Renal cortex interstitium (tissue), 11 donors: ENCODE measurements at regions not wholly inside any gene's neighbourhood (a gene's known extent, or its start where the extent isn't known, plus 50 kb on each side); places are given as distances from the start of the nearest gene placed in this dataset.

ENCODE experiments used
- DNase-seq, 11 donors: peaks; one replicate each; pipeline ENCODE4 v3.0.0-alpha.2; 2013; ENCODE audit warnings: low read depth in 9 of 11, low spot score in 4 of 11; ENCODE audit errors: extremely low read depth in 1 of 11

DNA sequence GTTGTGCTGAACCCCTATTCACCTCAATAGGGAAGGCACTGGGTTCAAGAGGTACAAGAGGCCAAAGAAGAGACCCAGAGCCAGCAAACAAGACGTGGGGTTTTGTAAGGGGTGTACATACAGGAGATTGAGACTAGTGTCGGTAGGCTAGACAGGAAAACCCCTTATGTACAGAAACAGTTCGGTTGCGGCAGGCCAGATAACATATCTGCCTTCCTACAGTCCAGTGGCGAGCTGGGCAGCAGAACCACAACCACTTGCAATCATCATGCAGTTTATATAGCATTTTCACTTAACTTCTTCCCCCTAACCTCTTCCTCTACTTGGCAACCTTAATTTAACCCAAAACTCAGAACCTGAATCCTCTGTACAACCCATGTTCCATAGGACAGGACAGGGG lies 422.2 kb downstream of the PDHA2 start:
- no peak for DNase-seq

DNA sequence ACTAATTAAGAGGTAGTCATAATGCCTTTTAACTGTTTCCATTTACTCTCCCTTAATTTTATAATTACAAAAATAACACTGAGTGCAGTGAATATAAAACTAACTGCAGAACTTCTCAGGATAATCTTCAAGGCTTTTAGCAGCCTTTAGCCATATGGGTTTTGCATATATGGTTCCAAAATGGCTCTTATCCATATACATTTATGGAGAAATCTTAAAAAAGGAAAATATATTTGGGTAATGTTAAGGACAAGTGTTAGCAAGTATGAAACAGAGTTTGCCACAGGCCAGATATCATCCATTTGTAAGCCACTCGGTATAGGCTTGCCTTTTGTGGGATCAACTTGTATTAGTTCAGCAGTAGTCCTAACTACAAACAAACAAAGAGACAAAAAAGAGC lies 423.4 kb downstream of the PDHA2 start:
- no peak for DNase-seq

GRCh38 chr4:96264941-96265463 lies 425.1 kb downstream of the PDHA2 start:
- DNase-seq: no peak

GRCh38 chr4:96293806-96294205 lies 453.9 kb downstream of the PDHA2 start:
- no peak for DNase-seq

DNA sequence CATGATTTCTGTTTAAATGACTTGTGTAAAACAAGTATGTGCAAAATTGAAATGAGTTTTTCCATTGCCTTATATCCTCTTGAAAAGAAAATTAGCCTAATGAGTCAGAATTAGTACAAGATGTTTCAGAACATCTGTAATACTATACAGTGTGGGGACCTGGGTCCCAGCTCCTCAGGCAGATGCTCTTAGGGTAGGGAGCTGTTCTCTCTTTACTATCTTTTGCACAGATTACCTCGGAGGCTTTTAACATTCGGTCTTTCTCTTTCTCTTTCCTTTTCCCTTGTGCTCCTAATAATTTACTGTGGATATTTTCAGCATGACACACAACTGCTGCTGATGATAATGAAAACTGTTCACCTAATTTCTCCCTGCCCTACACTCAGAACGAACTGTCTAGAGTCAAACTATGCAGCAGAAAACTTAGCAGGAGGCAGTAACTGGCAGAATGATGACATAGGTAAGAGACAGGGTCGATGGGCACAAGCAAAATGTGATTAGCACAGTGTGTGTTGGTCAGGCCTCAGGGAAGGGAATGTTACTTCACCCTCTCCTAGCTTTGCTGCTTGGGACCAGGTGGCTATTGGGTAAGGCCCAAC lies 455.3 kb downstream of the PDHA2 start:
- no peak for DNase-seq

DNA sequence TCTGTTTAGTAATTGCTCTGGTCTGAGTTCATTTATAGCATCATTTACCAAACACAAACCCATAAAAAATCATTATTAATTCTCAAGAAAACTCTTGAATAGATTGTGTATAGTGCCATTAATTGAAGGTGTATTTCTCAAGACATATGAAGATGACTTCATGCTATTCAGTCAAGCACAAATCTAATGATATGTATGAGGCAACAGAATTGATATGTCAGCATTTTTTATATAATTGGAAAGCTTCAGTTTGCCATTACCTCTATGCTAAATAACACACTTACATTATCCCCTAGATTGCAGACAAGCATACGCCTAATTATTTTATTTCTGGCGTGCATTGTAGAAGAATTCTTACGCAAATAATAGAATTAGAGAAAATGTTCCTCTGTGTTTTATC lies 461.8 kb downstream of the PDHA2 start:
- no peak for DNase-seq

DNA sequence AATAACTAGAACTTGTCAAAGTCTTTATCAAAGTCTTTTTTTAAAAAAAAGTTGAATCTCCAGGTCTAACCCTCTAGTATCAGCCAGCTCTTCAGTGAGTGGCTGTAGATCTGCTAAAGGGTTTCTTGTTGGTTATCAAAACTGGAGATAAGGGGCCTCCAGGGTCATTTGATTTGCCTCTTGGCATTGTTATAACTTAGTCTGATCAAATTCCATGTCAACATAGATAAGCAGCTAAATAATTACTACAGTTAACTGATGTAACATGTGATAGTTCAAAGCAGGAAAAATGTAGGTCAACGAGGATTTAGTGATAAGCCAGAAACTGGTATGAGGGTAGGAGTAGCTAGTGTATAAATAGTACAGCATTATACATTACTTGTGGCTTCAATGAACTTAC lies 465.1 kb downstream of the PDHA2 start:
- no peak for DNase-seq

DNA sequence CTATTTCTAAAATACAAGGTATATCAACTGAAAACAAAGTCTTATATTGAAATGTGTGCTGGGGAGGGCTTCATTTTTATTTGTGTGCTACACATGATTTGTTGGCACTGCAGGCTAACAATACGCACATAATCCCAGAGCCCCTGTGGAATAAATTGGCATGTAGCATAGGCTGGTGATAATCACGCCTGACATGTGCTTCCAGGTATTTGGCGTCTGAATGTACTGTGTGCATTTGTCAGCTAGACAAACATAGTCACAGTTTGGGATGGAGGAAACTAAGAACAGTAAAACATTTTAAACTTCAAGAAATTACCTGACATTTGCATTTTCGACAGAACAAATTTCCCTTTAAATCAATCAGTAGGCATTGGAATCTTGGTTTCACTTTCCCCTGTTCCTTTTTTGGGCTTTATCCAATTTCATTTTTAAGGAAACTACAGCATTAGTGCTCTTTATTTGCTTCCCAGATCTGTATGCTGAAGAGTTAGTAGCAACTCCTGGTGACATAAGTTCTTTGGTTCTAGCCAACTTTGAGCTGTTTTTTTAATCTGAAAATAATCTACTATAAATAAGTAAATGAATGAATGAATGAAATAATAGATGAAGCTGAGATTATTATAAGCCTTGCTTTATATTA lies 472.3 kb downstream of the PDHA2 start:
- no peak for DNase-seq

DNA sequence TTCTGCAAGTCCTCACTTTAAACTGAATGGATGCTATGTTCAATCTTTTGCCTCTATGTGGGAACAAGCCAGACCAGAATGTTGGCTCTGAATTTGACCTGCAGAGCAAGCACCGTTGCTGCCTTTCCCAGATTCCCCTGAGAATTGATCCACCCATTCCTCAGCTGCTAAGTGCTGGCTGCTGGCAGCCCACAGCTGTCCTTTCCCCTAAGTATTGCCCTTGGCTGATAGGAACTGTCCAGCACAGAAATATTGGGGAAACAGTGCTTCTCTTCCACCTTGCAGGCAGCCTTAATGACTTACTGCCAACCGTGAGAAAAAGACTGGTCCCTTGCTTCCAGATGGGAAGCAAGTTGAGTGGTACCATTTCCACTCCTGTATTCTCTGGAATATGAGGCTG lies 475.9 kb downstream of the PDHA2 start:
- DNase-seq: no peak

DNA sequence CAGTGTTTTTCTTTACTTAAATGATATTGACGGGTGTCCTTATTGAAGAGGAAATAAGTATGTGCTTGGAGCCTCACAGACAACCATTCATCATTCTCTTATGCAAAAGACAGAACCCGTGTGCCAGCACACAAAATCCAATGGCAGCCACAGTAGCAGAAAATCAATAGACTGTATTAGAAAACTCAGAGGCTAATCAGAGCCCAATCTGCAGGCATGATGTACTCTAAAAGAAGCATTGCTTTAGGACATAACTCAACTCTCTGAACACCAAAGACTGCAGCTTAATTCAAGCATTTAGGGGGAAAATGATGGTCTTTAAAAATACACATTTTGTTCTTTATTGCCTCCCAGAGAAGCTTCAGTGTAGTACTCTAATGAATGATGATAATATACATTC lies 476.9 kb downstream of the PDHA2 start:
- DNase-seq: no peak

DNA sequence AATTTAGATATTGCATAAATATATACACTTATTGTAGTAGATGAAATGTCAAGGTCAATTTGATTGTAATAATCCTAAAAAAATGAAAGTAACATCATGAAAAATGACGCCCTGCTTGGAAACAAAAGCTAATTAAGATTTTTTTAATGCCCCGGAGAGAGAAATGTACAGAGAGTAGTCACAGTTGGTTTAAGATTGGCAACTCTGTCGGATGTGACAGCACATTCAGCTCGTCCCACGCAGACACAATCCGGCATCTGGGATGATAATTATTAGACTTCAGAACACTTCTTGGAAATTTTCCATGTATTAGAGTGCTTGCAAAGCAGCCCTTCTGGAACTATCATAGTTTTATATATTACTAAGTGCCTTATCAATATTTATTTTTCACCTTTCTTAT lies 478.0 kb downstream of the PDHA2 start:
- no peak for DNase-seq

GRCh38 chr4:96326846-96327245 lies 487.0 kb downstream of the PDHA2 start:
- DNase-seq: no peak

- no peak for DNase-seq
Observed at GRCh38 chr4:96342196-96342595, 502.3 kb downstream of the PDHA2 start.

GRCh38 chr4:96342790-96343455 lies 503.0 kb downstream of the PDHA2 start:
- DNase-seq: no peak

DNA sequence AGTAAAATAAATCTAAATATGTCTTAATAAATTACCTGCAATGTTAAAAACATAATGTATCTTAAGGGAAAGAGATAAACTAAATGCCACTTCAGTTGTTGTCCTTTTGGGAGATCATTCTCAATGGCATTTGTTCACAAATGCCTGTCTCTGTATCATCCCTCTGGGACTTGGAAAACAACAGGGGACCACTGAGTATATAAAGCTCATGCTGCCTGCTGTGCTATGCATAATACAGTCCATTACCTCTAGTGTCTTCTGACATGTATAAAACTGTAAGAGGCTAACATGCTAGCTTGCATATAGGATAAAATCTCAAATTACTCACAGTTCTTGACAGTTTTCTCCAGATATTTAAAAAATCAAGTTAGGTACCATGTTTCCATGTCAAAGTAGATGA lies 503.9 kb downstream of the PDHA2 start:
- DNase-seq: no peak

DNA sequence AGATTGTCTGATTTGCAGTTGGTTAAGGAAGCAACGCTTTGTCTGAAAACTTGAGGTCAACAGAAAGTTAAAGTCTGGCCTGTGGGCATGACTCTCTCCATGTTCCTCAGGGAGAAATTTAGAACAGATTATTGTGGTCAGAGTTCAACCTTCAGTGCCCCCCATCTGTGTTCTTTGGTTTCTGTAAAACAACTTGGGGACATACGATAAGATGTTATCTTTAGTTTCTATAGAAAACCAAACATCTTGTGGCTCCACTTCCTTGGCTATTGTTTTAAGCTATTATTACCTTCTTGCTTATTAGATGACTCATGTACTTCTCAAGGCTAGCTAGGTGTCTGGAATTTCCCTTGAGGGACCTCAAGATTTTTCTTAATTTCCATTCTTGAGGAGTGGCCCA lies 507.7 kb downstream of the PDHA2 start:
- DNase-seq: no peak

GRCh38 chr4:96352051-96352517 lies 512.2 kb downstream of the PDHA2 start:
- DNase-seq: no peak

DNA sequence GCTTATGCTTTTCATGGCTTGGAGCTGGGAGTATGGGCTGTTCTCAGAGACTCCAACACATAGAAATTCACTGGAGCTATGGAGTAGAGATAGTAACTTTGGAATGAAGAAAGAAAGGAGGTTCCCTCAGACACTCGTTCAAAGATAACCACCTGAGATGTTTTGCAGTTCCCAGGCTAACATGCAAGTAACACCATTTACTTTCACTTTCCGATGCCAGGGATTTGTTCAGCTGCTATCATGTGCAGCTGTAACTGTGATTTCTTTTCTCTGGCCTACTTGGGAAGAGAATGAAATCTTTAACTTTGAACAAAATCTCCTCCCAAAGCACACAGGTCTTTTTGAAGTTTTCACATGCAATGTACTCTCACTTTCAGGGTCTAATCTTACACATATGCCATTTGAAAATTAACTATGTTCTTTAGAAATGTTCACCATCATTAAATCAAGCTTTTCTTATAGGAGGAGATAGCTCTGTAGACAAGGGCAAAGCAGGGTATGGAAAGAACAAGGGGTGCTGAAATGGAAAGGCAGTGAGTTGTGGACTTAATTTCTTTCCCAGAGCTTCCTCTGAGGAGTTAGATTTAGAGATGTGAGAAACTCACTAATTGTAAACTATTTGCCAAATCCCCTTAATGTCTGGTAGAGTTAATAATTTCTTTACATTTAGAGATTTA lies 514.3 kb downstream of the PDHA2 start:
- DNase-seq: no peak

DNA sequence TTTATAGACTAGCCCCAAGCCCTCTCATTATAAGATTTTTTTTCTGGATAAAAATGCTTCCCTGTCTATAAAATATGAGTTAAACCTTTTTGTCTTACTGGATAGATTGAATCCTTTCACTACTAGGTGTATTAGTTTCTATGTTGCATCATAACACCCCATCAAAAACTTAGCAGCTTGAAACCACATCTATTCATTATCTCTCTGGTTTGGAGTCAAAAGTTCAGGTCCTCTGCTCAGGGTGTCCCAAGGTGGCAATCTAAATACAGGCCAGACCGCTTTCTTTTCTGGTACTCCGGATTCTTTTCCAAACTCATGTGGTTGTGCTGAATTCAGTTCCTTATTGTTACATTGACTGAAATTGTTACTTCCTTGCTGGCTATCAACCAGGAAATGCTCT lies 515.5 kb downstream of the PDHA2 start:
- no peak for DNase-seq
